Liver (tissue), 8 donors: ENCODE measurements at regions not wholly inside any gene's neighbourhood (a gene's known extent, or its start where the extent isn't known, plus 50 kb on each side); places are given as distances from the start of the nearest gene placed in this dataset.
"Not testable (repeated sequence)": the region's sequence is repeated elsewhere in the genome, so short reads cannot be mapped to it uniquely, and the experiment has no call there.

Experiments used
- DNase-seq: peaks from one replicate; pipeline ENCODE4 v3.0.0-alpha.2; 2017; ENCODE audit warnings: low spot score
- H3K27ac ChIP-seq, 2 donors: one replicate each; pipeline ENCODE4 v1.7.0; 2013; ENCODE audit warnings: inconsistent platforms in 2 of 2, low read length in 2 of 2, control low read depth in 1 of 2, low read depth in 1 of 2, mild to moderate bottlenecking in 1 of 2
- H3K27me3 ChIP-seq, 4 donors: one replicate each; pipeline versions ENCODE4 v1.6.1 to v1.7.0; 2013; ENCODE audit warnings: low read length in 3 of 4, inconsistent platforms in 1 of 4, mild to moderate bottlenecking in 1 of 4, moderate library complexity in 1 of 4; ENCODE audit not compliant: control insufficient read depth in 4 of 4, insufficient read depth in 4 of 4
- H3K36me3 ChIP-seq, 4 donors: one replicate each; pipeline versions ENCODE4 v1.6.1 to v1.7.0; 2013; ENCODE audit warnings: low read length in 3 of 4, mild to moderate bottlenecking in 3 of 4, low read depth in 1 of 4, moderate library complexity in 1 of 4; ENCODE audit not compliant: control insufficient read depth in 4 of 4, insufficient read depth in 3 of 4
- H3K4me1 ChIP-seq, 4 donors: one replicate each; pipeline versions ENCODE4 v1.6.1 to v1.7.0; 2013; ENCODE audit warnings: low read length in 3 of 4, mild to moderate bottlenecking in 3 of 4, moderate library complexity in 1 of 4; ENCODE audit not compliant: control insufficient read depth in 4 of 4, insufficient read depth in 4 of 4
- H3K4me3 ChIP-seq, 3 donors: one replicate each; pipeline versions ENCODE4 v1.6.1 to v1.7.0; 2013; ENCODE audit warnings: low read length in 3 of 3, control low read depth in 1 of 3, low read depth in 1 of 3, mild to moderate bottlenecking in 1 of 3
- H3K9ac ChIP-seq, 2 donors: one replicate each; pipeline ENCODE4 v1.7.0; 2013; ENCODE audit warnings: low read length in 2 of 2, mild to moderate bottlenecking in 2 of 2, moderate library complexity in 2 of 2, control low read depth in 1 of 2, low read depth in 1 of 2
- H3K9me3 ChIP-seq, 4 donors: one replicate each; pipeline versions ENCODE4 v1.6.1 to v1.7.0; 2013; ENCODE audit warnings: low read length in 3 of 4; ENCODE audit not compliant: control insufficient read depth in 4 of 4
- ATF3 ChIP-seq: IDR thresholded peaks from 2 replicates; pipeline ENCODE4 v1.6.1; 2016; ENCODE audit warnings: antibody characterized with exemption
- CTCF ChIP-seq: fragments of 150-350 bp; IDR thresholded peaks from 2 replicates; pipeline ENCODE4 v1.5.1; 2017; ENCODE audit warnings: improper control_type of control experiment, low read depth, low read length; ENCODE audit not compliant: missing input control
- EGR1 ChIP-seq, 2 donors: IDR thresholded peaks; 2 replicates each; pipeline ENCODE4 v1.6.1; 2016 to 2018; ENCODE audit warnings: antibody characterized with exemption in 2 of 2, low read depth in 2 of 2
- FOXA1 ChIP-seq: IDR thresholded peaks from 2 replicates; pipeline ENCODE4 v1.6.1; 2016; ENCODE audit warnings: antibody characterized with exemption
- FOXA2 ChIP-seq: IDR thresholded peaks from 2 replicates; pipeline ENCODE4 v1.6.1; 2016; ENCODE audit warnings: antibody characterized with exemption
- GABPA ChIP-seq, 2 donors: IDR thresholded peaks in 1 of 2; conservative IDR thresholded peaks in 1 of 2; 2 replicates each; pipeline ENCODE4 v1.6.1; 2016; ENCODE audit warnings: antibody characterized with exemption in 2 of 2, mild to moderate bottlenecking in 1 of 2, moderate library complexity in 1 of 2
- HNF4A ChIP-seq, 2 donors: conservative IDR thresholded peaks; 2 replicates each; pipeline ENCODE4 v1.6.1; 2016; ENCODE audit warnings: antibody characterized with exemption in 2 of 2, mild to moderate bottlenecking in 2 of 2
- HNF4G ChIP-seq: IDR thresholded peaks from 2 replicates; pipeline ENCODE4 v1.6.1; 2016; ENCODE audit warnings: antibody characterized with exemption
- JUND ChIP-seq, 2 donors: IDR thresholded peaks; 2 replicates each; pipeline ENCODE4 v1.6.1; 2016; ENCODE audit warnings: antibody characterized with exemption in 2 of 2
- MAX ChIP-seq: IDR thresholded peaks from 2 replicates; pipeline ENCODE4 v1.6.1; 2016; ENCODE audit warnings: antibody characterized with exemption
- NR2F2 ChIP-seq: IDR thresholded peaks from 2 replicates; pipeline ENCODE4 v1.6.1; 2016; ENCODE audit warnings: antibody characterized with exemption
- RAD21 ChIP-seq, 2 donors: IDR thresholded peaks; 2 replicates each; pipeline ENCODE4 v1.6.1; 2016; ENCODE audit warnings: antibody characterized with exemption in 2 of 2, mild to moderate bottlenecking in 2 of 2
- SP1 ChIP-seq: IDR thresholded peaks from 2 replicates; pipeline ENCODE4 v1.6.1; 2018; ENCODE audit warnings: antibody characterized with exemption, mild to moderate bottlenecking
- TAF1 ChIP-seq: conservative IDR thresholded peaks from 2 replicates; pipeline ENCODE4 v1.6.1; 2016; ENCODE audit warnings: antibody characterized with exemption, mild to moderate bottlenecking
- YY1 ChIP-seq: IDR thresholded peaks from 2 replicates; pipeline ENCODE4 v1.6.1; 2016; ENCODE audit warnings: antibody characterized with exemption, mild to moderate bottlenecking
- WGBS: extraction: QIAGEN DNeasy Blood & Tissue Kit; methylation state at CpG from one replicate; pipeline ENCODE4 v1.1.7; 2013; 5-methylcytosine and 5-hydroxymethylcytosine counted together
- TF ChIP-seq, protein P1 (sequence below): IDR thresholded peaks from 2 replicates; pipeline ENCODE4 v1.6.1; 2016; ENCODE audit warnings: antibody characterized with exemption
- TF ChIP-seq, protein P2 (sequence below): IDR thresholded peaks from 2 replicates; pipeline ENCODE4 v1.6.1; 2016; ENCODE audit warnings: antibody characterized with exemption, mild to moderate bottlenecking
- donor health status: healthy.
- donor health status: healthy.
- donor health status: healthy.
- donor health status: healthy.
- donor health status: healthy.

DNA sequence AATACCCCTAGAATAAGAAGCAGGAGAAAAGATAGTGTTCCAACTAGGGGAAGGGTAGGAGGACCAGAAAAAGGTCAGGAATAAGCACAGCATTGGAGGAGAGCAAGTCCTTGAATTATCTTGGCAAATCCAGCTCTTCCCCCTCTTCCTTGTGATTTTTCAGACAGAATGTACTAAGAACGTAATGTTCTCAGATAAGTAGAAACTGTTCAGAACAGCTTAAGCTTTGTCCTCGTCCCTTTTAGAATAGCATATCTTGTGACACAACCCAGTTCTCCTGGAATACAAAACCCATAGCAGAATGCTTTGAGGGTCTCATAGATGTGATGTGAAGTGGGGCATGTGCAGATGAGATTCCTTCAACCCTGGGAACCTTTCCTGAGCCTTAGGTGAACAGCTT, 97.4 kb downstream of the EMB start:
- H3K36me3 ChIP-seq = no peaks in the 10 kb centered on the region
- no peak overlapping the region for H3K9ac ChIP-seq
- no peak overlapping the region for H3K4me3 ChIP-seq
- TF ChIP-seq YY1 (no peak), HNF4A (conservative IDR thresholded peaks at IDR 0.05) (no peak), JUND (IDR thresholded peaks at IDR 0.05) (no peak), NR2F2 (no peak), CTCF (no peak), FOXA2 (no peak), MAX (no peak)
- no peak overlapping the region for H3K27ac ChIP-seq
- WGBS = 62% methylated on average over 2 of the region's 2 CpGs
- H3K4me1 ChIP-seq = no peaks in the 10 kb centered on the region
- H3K27me3 ChIP-seq = no peaks in the 10 kb centered on the region
- DNase-seq = no peak
- H3K9me3 ChIP-seq = no peaks in the 10 kb centered on the region

- no peak for DNase-seq
- H3K27me3 ChIP-seq = no peaks in the 10 kb centered on the region
- H3K4me3 ChIP-seq = no peak overlapping the region
- H3K9ac ChIP-seq = no peak overlapping the region
- H3K27ac ChIP-seq = no peak overlapping the region
- TF ChIP-seq SP1 = no peak
- no peak for TF ChIP-seq NR2F2
- WGBS = 64% methylated on average over 2 of the region's 2 CpGs
- no peaks in the 10 kb centered on the region for H3K4me1 ChIP-seq
- H3K9me3 ChIP-seq = no peaks in the 10 kb centered on the region
- no peaks in the 10 kb centered on the region for H3K36me3 ChIP-seq
These were observed 100.3 kb downstream of the EMB start for GRCh38 chr5:50340757-50341156.

DNA sequence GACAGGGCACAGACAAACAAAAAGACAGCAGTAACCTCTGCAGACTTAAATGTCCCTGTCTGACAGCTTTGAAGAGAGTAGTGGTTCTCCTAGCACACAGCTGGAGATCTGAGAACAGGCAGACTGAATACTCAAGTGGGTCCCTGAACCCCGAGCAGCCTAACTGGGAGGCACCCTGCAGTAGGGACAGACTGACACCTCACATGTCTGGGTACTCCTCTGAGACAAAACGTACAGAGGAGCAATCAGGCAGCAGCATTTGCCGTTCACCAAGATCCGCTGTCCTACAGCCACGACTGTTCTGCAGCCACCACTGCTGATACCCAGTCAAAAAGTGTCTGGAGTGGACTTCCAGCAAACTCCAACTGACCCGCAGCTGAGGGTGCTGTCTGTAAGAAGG, 110.5 kb downstream of the EMB start:
- H3K27me3 ChIP-seq, H3K36me3 ChIP-seq, H3K4me1 ChIP-seq, H3K9me3 ChIP-seq, H3K27ac ChIP-seq, H3K4me3 ChIP-seq, H3K9ac ChIP-seq, DNase-seq: not testable (repeated sequence)
- 75% methylated on average over 6 of the region's 6 CpGs for WGBS

- no peak for DNase-seq
These were observed 112.8 kb downstream of the EMB start for GRCh38 chr5:50328193-50328729.

More at GRCh38 chr5:50328193-50328729, 112.8 kb downstream of the EMB start:
- Histone ChIP-seq H3K36me3 (no peaks in the 10 kb centered on the region), H3K9ac (no peak overlapping the region), H3K9me3 (peaks cover 0 to 2% (median 0%) of the 10 kb centered on the region in 4 donors), H3K27ac (no peak overlapping the region), H3K4me3 (no peak overlapping the region), H3K4me1 (no peaks in the 10 kb centered on the region), H3K27me3 (no peaks in the 10 kb centered on the region)
- no peak for TF ChIP-seq RAD21 (IDR thresholded peaks at IDR 0.05)
- TF ChIP-seq MAX = no peak
- no peak for TF ChIP-seq FOXA2
- no peak for TF ChIP-seq ATF3
- TF ChIP-seq JUND (IDR thresholded peaks at IDR 0.05) = no peak
- TF ChIP-seq NR2F2 = no peak
- TF ChIP-seq, protein P1, sequence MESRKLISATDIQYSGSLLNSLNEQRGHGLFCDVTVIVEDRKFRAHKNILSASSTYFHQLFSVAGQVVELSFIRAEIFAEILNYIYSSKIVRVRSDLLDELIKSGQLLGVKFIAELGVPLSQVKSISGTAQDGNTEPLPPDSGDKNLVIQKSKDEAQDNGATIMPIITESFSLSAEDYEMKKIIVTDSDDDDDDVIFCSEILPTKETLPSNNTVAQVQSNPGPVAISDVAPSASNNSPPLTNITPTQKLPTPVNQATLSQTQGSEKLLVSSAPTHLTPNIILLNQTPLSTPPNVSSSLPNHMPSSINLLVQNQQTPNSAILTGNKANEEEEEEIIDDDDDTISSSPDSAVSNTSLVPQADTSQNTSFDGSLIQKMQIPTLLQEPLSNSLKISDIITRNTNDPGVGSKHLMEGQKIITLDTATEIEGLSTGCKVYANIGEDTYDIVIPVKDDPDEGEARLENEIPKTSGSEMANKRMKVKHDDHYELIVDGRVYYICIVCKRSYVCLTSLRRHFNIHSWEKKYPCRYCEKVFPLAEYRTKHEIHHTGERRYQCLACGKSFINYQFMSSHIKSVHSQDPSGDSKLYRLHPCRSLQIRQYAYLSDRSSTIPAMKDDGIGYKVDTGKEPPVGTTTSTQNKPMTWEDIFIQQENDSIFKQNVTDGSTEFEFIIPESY = no peak
- TF ChIP-seq, protein P2, sequence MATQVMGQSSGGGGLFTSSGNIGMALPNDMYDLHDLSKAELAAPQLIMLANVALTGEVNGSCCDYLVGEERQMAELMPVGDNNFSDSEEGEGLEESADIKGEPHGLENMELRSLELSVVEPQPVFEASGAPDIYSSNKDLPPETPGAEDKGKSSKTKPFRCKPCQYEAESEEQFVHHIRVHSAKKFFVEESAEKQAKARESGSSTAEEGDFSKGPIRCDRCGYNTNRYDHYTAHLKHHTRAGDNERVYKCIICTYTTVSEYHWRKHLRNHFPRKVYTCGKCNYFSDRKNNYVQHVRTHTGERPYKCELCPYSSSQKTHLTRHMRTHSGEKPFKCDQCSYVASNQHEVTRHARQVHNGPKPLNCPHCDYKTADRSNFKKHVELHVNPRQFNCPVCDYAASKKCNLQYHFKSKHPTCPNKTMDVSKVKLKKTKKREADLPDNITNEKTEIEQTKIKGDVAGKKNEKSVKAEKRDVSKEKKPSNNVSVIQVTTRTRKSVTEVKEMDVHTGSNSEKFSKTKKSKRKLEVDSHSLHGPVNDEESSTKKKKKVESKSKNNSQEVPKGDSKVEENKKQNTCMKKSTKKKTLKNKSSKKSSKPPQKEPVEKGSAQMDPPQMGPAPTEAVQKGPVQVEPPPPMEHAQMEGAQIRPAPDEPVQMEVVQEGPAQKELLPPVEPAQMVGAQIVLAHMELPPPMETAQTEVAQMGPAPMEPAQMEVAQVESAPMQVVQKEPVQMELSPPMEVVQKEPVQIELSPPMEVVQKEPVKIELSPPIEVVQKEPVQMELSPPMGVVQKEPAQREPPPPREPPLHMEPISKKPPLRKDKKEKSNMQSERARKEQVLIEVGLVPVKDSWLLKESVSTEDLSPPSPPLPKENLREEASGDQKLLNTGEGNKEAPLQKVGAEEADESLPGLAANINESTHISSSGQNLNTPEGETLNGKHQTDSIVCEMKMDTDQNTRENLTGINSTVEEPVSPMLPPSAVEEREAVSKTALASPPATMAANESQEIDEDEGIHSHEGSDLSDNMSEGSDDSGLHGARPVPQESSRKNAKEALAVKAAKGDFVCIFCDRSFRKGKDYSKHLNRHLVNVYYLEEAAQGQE = no peak
- TF ChIP-seq HNF4G = no peak
- TF ChIP-seq TAF1 = no peak
- no peak for TF ChIP-seq GABPA (IDR thresholded peaks at IDR 0.05 in 1 of 2, conservative IDR thresholded peaks at IDR 0.05 in 1 of 2)
- no peak for TF ChIP-seq FOXA1
- no peak for TF ChIP-seq EGR1 (IDR thresholded peaks at IDR 0.05; ENCODE audit: low read depth in 2 of 2)
- TF ChIP-seq YY1 = no peak
- 62% methylated on average over 6 of the region's 6 CpGs for WGBS
